Esophagus muscularis mucosa (tissue), 3 donors: ENCODE measurements at regions not wholly inside any gene's neighbourhood (a gene's known extent, or its start where the extent isn't known, plus 50 kb on each side); places are given as distances from the start of the nearest gene placed in this dataset.

Experiments used
- EP300 ChIP-seq: sonication (generic); formaldehyde crosslinking; IDR thresholded peaks from one replicate; pipeline ENCODE4 v1.6.1; 2017; ENCODE audit warnings: antibody characterized with exemption
- TF ChIP-seq, protein P1 (sequence below), 3 experiments: fragments of 200-600 bp in 2 of 3; fragments of 450-650 bp in 1 of 3; sonication (generic) in 2 of 3; IDR thresholded peaks; one replicate each; pipeline ENCODE4 v1.5.1; 2017 to 2019; ENCODE audit warnings: antibody characterized with exemption in 3 of 3, mild to moderate bottlenecking in 2 of 3, moderate library complexity in 1 of 3

DNA sequence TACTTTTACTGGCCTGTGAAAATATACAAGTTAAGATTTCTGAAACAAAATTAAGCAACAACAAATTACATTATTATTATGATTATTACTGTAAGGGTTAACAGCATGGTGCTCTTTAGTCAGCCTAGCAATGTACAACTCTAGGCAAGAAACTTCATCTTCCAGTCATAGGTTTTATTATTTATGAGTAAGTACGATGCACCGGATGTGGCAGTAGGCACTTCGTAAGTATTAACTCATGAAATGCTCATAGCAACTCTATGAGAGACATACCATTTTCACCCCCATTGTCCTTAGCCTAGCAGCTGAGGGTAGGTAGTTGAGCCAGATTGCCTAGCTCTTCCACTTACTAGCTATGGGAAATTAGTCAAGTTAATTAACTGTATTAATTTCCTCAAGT lies 68.0 kb upstream of the PTPRG start:
- TF ChIP-seq, protein P1, sequence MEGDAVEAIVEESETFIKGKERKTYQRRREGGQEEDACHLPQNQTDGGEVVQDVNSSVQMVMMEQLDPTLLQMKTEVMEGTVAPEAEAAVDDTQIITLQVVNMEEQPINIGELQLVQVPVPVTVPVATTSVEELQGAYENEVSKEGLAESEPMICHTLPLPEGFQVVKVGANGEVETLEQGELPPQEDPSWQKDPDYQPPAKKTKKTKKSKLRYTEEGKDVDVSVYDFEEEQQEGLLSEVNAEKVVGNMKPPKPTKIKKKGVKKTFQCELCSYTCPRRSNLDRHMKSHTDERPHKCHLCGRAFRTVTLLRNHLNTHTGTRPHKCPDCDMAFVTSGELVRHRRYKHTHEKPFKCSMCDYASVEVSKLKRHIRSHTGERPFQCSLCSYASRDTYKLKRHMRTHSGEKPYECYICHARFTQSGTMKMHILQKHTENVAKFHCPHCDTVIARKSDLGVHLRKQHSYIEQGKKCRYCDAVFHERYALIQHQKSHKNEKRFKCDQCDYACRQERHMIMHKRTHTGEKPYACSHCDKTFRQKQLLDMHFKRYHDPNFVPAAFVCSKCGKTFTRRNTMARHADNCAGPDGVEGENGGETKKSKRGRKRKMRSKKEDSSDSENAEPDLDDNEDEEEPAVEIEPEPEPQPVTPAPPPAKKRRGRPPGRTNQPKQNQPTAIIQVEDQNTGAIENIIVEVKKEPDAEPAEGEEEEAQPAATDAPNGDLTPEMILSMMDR (IDR thresholded peaks at IDR 0.05) = no peak
- no peak for TF ChIP-seq EP300
